Left ventricle myocardium inferior (tissue), 1 donor: ENCODE measurements at regions not wholly inside any gene's neighbourhood (a gene's known extent, or its start where the extent isn't known, plus 50 kb on each side); places are given as distances from the start of the nearest gene placed in this dataset.

ENCODE experiments used
- DNase-seq: peaks from one replicate; pipeline ENCODE4 v3.0.0-alpha.2; 2020
- H3K27ac ChIP-seq: fragments of 200-600 bp; replicated peaks from 2 replicates; pipeline ENCODE4 v1.8.0; 2021
- H3K27me3 ChIP-seq: fragments of 200-600 bp; 2 replicates; pipeline ENCODE4 v1.8.0; 2021; ENCODE audit warnings: low read depth
- H3K36me3 ChIP-seq: fragments of 200-600 bp; 2 replicates; pipeline ENCODE4 v1.8.0; 2021
- H3K4me1 ChIP-seq: fragments of 200-600 bp; 2 replicates; pipeline ENCODE4 v1.8.0; 2021
- H3K4me3 ChIP-seq: fragments of 200-600 bp; 2 replicates; pipeline ENCODE4 v1.8.0; 2021; ENCODE audit warnings: mild to moderate bottlenecking, moderate library complexity
- H3K9me3 ChIP-seq: fragments of 200-600 bp; replicated peaks from 2 replicates; pipeline ENCODE4 v1.8.0; 2021
- intact Hi-C: fragments of 100-400 bp; cut with micrococcal nuclease; formaldehyde crosslinking; loops from one replicate; pipeline ENCODE4 v1.11.0; 2022
- TF ChIP-seq, protein P1 (sequence below): fragments of 200-600 bp; IDR thresholded peaks from 2 replicates; pipeline ENCODE4 v1.8.0; 2021; ENCODE audit warnings: antibody characterized with exemption, mild to moderate bottlenecking, borderline replicate concordance
- donor health status: DM: no; HTN: yes; CAD: no; lungs with severe emphysema.

DNA sequence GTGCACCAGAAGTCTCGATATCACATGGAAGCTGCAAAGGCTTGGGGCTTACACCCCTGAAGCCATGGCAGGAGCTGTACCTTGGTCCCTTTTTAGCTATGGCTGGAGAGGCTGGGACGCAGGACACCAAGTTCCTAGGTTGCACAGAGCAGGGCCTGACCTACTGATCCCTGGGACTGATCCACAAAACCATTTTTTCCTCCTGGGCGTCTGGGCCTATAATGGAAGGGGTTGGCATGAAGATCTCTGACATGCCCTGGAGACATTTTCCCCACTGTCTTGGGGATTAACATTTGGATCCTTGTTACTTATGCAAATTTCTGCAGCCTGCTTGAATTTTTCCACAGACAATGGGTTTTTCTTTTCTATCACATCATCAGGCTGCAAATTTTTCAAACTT lies 286.7 kb upstream of the PTPRD start:
- Histone ChIP-seq H3K27ac (no peak overlapping the region), H3K4me3 (no peak overlapping the region), H3K4me1 (no peaks in the 10 kb centered on the region), H3K36me3 (no peaks in the 10 kb centered on the region), H3K9me3 (peaks cover 7% of the 10 kb centered on the region), H3K27me3 (no peaks in the 10 kb centered on the region)
- no peak for DNase-seq
- intact Hi-C loops, result no loop called here
- TF ChIP-seq, protein P1, sequence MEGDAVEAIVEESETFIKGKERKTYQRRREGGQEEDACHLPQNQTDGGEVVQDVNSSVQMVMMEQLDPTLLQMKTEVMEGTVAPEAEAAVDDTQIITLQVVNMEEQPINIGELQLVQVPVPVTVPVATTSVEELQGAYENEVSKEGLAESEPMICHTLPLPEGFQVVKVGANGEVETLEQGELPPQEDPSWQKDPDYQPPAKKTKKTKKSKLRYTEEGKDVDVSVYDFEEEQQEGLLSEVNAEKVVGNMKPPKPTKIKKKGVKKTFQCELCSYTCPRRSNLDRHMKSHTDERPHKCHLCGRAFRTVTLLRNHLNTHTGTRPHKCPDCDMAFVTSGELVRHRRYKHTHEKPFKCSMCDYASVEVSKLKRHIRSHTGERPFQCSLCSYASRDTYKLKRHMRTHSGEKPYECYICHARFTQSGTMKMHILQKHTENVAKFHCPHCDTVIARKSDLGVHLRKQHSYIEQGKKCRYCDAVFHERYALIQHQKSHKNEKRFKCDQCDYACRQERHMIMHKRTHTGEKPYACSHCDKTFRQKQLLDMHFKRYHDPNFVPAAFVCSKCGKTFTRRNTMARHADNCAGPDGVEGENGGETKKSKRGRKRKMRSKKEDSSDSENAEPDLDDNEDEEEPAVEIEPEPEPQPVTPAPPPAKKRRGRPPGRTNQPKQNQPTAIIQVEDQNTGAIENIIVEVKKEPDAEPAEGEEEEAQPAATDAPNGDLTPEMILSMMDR, result no peak

DNA sequence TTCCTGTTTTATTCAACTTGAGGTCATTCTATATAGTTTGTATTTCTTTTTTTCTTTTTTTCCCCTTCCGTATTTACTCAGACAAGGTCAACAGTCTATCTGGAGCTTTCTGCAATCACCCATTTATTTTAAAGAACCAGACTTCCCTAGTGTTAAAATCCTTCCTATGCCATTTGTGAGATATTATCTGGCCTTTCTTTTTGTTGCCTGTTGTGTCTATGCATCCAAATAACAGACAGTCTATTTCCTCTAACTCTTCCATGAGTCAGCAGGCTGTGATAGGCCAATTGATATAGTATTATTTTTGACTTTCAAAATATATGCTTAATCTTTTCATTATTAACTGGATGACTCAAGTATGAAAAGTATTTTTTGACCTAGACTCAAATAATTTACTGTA lies 291.2 kb upstream of the PTPRD start:
- no peak for DNase-seq
- Histone ChIP-seq H3K4me1 (no peaks in the 10 kb centered on the region), H3K4me3 (no peak overlapping the region), H3K36me3 (no peaks in the 10 kb centered on the region), H3K9me3 (peaks cover 7% of the 10 kb centered on the region), H3K27ac (no peak overlapping the region), H3K27me3 (no peaks in the 10 kb centered on the region)
- intact Hi-C loops, result no loop called here
- TF ChIP-seq, protein P1, result no peak

DNA sequence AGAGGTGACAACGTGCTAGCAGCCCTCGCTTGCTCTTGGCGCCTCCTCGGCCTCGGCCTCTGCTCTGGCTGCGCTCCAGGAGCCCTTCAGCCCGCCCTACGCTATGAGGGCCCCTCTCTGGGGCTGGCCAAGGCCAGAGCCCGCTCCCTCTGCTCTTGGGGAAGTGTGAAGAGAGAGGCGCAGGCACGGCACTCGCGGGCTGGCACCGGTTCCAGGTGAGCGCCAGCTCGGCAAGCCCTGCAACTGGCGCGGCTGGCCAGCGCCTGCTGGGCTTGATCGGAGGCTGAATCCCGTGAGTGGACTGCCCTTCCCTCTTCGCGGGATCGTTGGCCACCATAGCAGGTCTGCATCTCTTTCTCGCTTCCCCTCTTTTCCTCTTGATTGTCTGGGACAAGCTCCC lies 298.0 kb upstream of the PTPRD start:
- Histone ChIP-seq H3K27me3 (no peaks in the 10 kb centered on the region), H3K27ac (no peak overlapping the region), H3K4me1 (no peaks in the 10 kb centered on the region), H3K4me3 (no peak overlapping the region), H3K36me3 (no peaks in the 10 kb centered on the region), H3K9me3 (peaks cover 16% of the 10 kb centered on the region)
- TF ChIP-seq, protein P1, result no peak
- no peak for DNase-seq
- intact Hi-C loops, result no loop called here

DNA sequence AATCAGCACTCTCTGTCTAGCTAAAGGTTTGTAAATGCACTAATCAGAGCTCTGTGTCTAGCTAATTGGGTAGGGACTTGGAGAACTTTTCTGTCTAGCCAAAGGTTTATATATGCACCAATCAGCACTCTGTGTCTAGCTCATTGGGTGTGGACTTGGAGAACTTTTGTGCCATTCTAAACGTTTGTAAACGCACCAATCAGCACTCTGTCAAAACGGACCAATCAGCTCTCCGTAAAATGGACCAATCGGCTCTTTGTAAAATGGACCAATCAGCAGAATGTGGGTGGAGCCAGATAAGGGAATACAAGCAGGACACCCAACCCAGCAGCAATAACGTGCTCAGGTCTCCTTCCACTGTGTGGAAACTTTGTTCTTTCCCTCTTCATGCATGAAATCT lies 298.6 kb upstream of the PTPRD start:
- H3K4me3 ChIP-seq, result no peak overlapping the region
- H3K9me3 ChIP-seq, result peaks cover 16% of the 10 kb centered on the region
- TF ChIP-seq, protein P1, result no peak
- no peak overlapping the region for H3K27ac ChIP-seq
- intact Hi-C loops, result no loop called here
- no peaks in the 10 kb centered on the region for H3K36me3 ChIP-seq
- no peaks in the 10 kb centered on the region for H3K27me3 ChIP-seq
- DNase-seq, result no peak
- no peaks in the 10 kb centered on the region for H3K4me1 ChIP-seq

DNA sequence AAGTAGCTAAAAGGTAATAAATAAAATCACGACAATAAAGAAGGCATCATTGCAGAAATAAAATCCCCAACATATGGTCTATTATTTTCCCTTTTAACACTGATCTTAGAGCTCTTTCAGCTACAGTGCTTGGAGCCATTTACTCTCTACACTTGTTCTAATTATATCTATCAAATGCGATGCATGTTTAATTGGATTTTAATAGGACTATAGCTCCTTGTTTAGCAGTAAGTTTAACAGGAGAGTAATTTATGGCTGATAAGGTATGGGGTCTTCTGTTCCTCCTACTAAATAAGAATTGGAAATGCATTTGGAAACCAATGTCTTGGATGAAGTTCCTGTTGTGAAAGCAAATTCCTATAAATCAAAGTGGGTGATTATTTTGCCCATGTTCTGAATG lies 304.2 kb upstream of the PTPRD start:
- H3K27me3 ChIP-seq, result no peaks in the 10 kb centered on the region
- no peaks in the 10 kb centered on the region for H3K9me3 ChIP-seq
- intact Hi-C loops, result no loop called here
- H3K27ac ChIP-seq, result no peak overlapping the region
- TF ChIP-seq, protein P1, result no peak
- DNase-seq, result no peak
- no peak overlapping the region for H3K4me3 ChIP-seq
- no peaks in the 10 kb centered on the region for H3K36me3 ChIP-seq
- no peaks in the 10 kb centered on the region for H3K4me1 ChIP-seq

DNA sequence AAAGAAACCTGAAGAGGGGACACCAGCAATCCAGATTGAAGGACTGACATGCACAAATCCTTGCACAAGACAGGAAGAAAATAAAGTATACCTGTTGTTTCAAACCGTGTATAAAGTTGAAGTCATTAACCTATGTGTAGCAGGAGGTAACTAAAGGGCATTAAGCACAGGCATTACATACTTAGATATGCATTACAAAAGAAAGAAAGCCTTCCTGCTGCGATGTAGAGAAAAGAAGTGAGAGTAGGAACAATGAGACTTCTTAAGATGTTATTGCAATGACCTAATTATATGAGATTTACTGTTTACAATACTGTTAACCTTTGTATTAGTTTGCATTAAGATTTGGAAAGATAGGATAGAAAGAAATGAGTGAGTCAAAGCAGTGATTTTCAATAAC lies 308.9 kb upstream of the PTPRD start:
- Histone ChIP-seq H3K36me3 (no peaks in the 10 kb centered on the region), H3K27me3 (no peaks in the 10 kb centered on the region), H3K9me3 (no peaks in the 10 kb centered on the region), H3K4me3 (no peak overlapping the region), H3K27ac (no peak overlapping the region), H3K4me1 (no peaks in the 10 kb centered on the region)
- no peak for DNase-seq
- TF ChIP-seq, protein P1, result no peak
- intact Hi-C loops, result no loop called here
